ENCODE measurements at regions not wholly inside any gene's neighbourhood (a gene's known extent, or its start where the extent isn't known, plus 50 kb on each side); places are given as distances from the start of the nearest gene placed in this dataset.

- no peak for TF ChIP-seq CHD7 (IDR thresholded peaks at IDR 0.05; ENCODE audit: insufficient replicate concordance, low read length)
- no peak for TF ChIP-seq BACH1 (IDR thresholded peaks at IDR 0.05; ENCODE audit: low read length)
- TF ChIP-seq CREB1 (IDR thresholded peaks at IDR 0.05), result no peak
- TF ChIP-seq TAF7 (optimal IDR thresholded peaks at IDR 0.05; ENCODE audit: borderline replicate concordance, low read depth, low read length), result no peak
- no peak for TF ChIP-seq SAP30 (IDR thresholded peaks at IDR 0.05; ENCODE audit: insufficient read depth, insufficient replicate concordance, low read length)
- TF ChIP-seq JUND (IDR thresholded peaks at IDR 0.05; ENCODE audit: low read length), result no peak
- no peak for TF ChIP-seq SP4 (IDR thresholded peaks at IDR 0.05; ENCODE audit: low read length)
- TF ChIP-seq BCL11A (IDR thresholded peaks at IDR 0.05; ENCODE audit: low read depth in 2 of 2, low read length in 2 of 2), result no peak
Observed at GRCh38 chr7:51521054-51521453, 204.4 kb upstream of the COBL start (continued).

Measured in H1 (cell line).